H1 (cell line): ENCODE measurements at regions not wholly inside any gene's neighbourhood (a gene's known extent, or its start where the extent isn't known, plus 50 kb on each side); places are given as distances from the start of the nearest gene placed in this dataset.

Source experiments
- CREB1 ChIP-seq: IDR thresholded peaks from 2 replicates; pipeline ENCODE4 v1.6.1; 2012; ENCODE audit warnings: inconsistent platforms
- NRF1 ChIP-seq: IDR thresholded peaks from 2 replicates; pipeline ENCODE4 v1.6.1; 2011; ENCODE audit warnings: mild to moderate bottlenecking, low read depth, low read length, improper control_type of control experiment
- POLR2A ChIP-seq, 2 experiments: IDR thresholded peaks; 1 replicate in 1 of 2; 2 replicates in 1 of 2; pipeline ENCODE4 v1.6.1; 2011; ENCODE audit warnings: low read depth in 2 of 2, low read length in 2 of 2, mild to moderate bottlenecking in 2 of 2; ENCODE audit errors: control extremely low read depth in 1 of 2
- RBBP5 ChIP-seq: IDR thresholded peaks from 2 replicates; pipeline ENCODE4 v1.7.1; 2012; ENCODE audit warnings: low read depth, mild to moderate bottlenecking, inconsistent platforms, low read length, moderate library complexity, borderline replicate concordance
- RXRA ChIP-seq: IDR thresholded peaks from 2 replicates; pipeline ENCODE4 v1.6.1; 2011; ENCODE audit warnings: low read depth, mild to moderate bottlenecking, low read length, moderate library complexity; ENCODE audit not compliant: insufficient read depth
- TEAD4 ChIP-seq: IDR thresholded peaks from 2 replicates; pipeline ENCODE4 v1.6.1; 2012; ENCODE audit warnings: low read depth, low read length, inconsistent platforms, mixed read lengths
- YY1 ChIP-seq: IDR thresholded peaks from 2 replicates; pipeline ENCODE4 v1.6.1; 2011; ENCODE audit warnings: low read depth, mild to moderate bottlenecking, low read length
- ZNF274 ChIP-seq: IDR thresholded peaks from 2 replicates; pipeline ENCODE4 v1.7.0; 2012; ENCODE audit warnings: low read length, borderline replicate concordance; ENCODE audit errors: extremely low read depth
- TF ChIP-seq, protein P1 (sequence below), 3 experiments: IDR thresholded peaks; 1 replicate in 2 of 3; 2 replicates in 1 of 3; pipeline versions ENCODE4 v1.5.1 to v1.6.1; 2011; ENCODE audit warnings: low read length in 3 of 3, mild to moderate bottlenecking in 3 of 3, inconsistent platforms in 2 of 3, low read depth in 1 of 3, moderate library complexity in 1 of 3; ENCODE audit not compliant: insufficient read depth in 1 of 3; ENCODE audit errors: control extremely low read depth in 1 of 3
- TF ChIP-seq, protein P2 (sequence below): IDR thresholded peaks from 2 replicates; pipeline ENCODE4 v1.6.1; 2012; ENCODE audit warnings: inconsistent platforms
- TF ChIP-seq, protein P3 (sequence below): IDR thresholded peaks from 2 replicates; pipeline ENCODE4 v1.6.1; 2011; ENCODE audit warnings: low read length, improper control_type of control experiment

DNA sequence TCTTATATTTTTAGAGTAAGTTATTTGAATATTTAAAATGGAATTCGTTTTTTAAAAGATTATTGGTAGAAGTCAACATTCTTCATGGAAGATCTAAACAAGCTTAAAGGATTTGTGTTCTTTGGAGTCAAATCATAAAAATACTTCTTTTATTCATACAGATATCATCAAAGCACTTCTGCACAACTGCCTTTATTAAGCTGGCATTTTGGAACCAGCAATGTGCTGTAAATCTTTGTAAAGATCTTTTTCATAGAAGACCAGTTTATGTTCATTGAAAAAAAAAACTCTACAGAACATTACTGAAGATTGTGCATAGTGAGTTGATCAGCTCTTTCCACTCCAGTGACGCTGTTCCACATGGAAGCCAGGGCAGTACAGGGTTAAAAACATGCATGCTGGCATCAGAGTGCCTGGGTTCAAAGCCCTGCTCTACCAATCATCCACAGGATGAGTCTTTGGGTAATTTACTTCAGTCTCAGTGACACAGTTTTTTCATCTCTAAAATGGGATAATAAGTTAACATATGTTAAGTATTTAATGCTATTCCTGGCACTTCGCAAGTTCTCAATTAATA, 109.6 kb upstream of the SLC38A4 start:
- no peak for TF ChIP-seq YY1
- TF ChIP-seq CREB1, result no peak
- TF ChIP-seq, protein P1, sequence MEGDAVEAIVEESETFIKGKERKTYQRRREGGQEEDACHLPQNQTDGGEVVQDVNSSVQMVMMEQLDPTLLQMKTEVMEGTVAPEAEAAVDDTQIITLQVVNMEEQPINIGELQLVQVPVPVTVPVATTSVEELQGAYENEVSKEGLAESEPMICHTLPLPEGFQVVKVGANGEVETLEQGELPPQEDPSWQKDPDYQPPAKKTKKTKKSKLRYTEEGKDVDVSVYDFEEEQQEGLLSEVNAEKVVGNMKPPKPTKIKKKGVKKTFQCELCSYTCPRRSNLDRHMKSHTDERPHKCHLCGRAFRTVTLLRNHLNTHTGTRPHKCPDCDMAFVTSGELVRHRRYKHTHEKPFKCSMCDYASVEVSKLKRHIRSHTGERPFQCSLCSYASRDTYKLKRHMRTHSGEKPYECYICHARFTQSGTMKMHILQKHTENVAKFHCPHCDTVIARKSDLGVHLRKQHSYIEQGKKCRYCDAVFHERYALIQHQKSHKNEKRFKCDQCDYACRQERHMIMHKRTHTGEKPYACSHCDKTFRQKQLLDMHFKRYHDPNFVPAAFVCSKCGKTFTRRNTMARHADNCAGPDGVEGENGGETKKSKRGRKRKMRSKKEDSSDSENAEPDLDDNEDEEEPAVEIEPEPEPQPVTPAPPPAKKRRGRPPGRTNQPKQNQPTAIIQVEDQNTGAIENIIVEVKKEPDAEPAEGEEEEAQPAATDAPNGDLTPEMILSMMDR (IDR thresholded peaks at IDR 0.05; ENCODE audit: control extremely low read depth in 1 of 3, insufficient read depth in 1 of 3, low read depth in 1 of 3, low read length in 3 of 3), result no peak
- no peak for TF ChIP-seq ZNF274
- TF ChIP-seq TEAD4, result no peak
- no peak for TF ChIP-seq NRF1
- TF ChIP-seq RXRA, result no peak
- TF ChIP-seq POLR2A (IDR thresholded peaks at IDR 0.05; ENCODE audit: control extremely low read depth in 1 of 2, low read depth in 2 of 2, low read length in 2 of 2), result no peak
- TF ChIP-seq, protein P2, sequence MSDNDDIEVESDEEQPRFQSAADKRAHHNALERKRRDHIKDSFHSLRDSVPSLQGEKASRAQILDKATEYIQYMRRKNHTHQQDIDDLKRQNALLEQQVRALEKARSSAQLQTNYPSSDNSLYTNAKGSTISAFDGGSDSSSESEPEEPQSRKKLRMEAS, result no peak
- no peak for TF ChIP-seq RBBP5
- TF ChIP-seq, protein P3, sequence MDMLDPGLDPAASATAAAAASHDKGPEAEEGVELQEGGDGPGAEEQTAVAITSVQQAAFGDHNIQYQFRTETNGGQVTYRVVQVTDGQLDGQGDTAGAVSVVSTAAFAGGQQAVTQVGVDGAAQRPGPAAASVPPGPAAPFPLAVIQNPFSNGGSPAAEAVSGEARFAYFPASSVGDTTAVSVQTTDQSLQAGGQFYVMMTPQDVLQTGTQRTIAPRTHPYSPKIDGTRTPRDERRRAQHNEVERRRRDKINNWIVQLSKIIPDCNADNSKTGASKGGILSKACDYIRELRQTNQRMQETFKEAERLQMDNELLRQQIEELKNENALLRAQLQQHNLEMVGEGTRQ, result no peak
